ENCODE measurements at regions not wholly inside any gene's neighbourhood (a gene's known extent, or its start where the extent isn't known, plus 50 kb on each side); places are given as distances from the start of the nearest gene placed in this dataset.
A peak's percentile ranks its signal among the peaks of the same experiment; 100 is the strongest.
"Not testable (repeated sequence)": the region's sequence is repeated elsewhere in the genome, so short reads cannot be mapped to it uniquely, and the experiment has no call there.

DNA sequence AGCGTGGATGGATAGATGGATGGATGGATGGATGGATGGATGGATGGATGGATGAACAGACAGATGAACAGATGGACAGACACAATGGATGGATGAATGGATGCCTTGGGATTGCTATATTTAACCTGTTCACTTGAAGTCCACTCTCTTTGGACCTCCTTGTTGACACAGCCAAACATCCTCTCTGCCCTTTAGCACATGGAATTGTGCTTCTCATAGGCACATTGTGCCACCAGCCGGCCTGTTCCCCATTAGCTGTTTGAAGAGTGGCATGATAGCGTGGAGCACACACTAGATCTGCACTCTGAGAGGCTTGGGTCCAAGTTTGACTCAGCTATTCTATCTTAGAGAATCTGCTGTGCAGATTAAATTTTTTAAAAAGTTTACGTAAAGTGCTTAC is 56.9 kb upstream of the GSC start:
- DNase-seq: peak in 1 of 2 experiments; percentile 45

DNA sequence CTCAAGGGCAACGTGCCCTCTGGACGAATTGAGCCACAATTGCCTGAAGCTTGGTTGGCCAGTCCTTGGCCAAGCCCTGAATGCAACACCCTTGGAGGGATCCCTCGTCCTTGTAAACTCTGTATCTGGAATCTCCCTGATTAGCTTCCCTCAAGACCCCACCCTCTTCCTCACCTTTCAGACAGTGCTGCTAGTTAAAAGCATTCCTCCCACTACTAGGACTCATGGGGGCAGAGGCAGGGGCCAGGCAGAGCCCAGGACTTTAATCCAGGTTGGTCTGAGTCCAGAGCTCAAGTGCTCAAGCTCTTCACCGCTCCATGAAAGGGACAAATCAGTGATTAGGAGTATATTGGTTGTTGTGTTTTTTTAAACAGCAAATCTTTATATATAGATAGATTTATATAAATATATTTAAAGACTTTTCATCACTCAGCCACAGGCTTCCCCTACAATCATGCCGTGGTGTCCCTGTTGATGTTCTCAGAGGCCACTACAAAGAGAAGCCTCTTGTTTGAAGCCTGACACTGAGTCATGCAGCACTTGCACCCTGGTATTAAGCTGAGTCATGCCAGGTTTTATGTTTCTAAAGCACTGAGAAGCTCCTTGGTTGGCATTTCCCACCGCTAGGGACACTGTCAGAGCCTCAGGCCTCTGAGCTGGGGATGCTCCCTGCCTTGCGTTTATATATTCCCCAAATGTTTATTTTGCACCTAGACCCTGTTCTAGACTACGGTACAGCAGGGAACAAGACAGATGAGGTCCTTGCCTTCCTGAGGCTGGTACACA is 53.8 kb upstream of the GSC start:
- no peak for DNase-seq

DNA sequence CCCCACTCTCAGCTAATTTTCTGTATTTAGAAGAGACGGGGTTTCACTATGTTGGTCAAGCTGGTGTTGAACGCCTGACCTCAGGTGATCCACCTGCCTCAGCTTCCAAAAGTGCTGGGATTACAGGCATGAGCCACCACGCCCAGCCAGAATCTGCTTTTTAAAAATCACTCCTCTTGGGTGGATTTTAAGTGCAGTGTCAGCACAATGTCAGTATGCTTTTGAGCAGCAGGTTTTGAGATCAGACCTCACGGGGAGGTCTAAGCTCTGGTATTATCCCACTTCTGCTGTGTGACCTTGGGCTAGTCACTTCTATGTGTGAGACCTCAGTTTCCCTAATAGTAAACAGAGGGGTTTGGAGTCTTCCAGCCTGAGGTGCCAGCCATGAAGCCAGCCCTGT is 51.8 kb upstream of the GSC start:
- no peak for DNase-seq

DNA sequence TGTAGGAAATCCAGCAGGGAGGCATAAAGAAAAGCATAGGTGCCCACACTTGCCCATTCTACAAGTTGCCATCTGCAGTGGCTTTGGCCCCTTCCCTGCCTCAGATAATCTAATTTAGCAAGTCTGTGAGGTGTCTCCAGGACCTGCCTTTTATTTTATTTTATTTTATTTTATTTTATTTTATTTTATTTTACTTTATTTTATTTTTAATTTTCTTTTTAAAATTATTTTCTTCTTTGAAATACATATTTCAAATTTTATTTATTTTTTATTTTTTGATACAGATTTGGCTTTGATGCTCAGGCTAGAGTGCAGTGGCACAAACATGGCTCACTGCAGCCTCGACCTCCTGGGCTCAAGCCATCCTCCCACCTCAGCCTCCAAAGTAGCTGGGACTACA is 51.0 kb upstream of the GSC start:
- not testable (repeated sequence) for DNase-seq
